ENCODE measurements at regions not wholly inside any gene's neighbourhood (a gene's known extent, or its start where the extent isn't known, plus 50 kb on each side); places are given as distances from the start of the nearest gene placed in this dataset.
"Not testable (repeated sequence)": the region's sequence is repeated elsewhere in the genome, so short reads cannot be mapped to it uniquely, and the experiment has no call there.

DNA sequence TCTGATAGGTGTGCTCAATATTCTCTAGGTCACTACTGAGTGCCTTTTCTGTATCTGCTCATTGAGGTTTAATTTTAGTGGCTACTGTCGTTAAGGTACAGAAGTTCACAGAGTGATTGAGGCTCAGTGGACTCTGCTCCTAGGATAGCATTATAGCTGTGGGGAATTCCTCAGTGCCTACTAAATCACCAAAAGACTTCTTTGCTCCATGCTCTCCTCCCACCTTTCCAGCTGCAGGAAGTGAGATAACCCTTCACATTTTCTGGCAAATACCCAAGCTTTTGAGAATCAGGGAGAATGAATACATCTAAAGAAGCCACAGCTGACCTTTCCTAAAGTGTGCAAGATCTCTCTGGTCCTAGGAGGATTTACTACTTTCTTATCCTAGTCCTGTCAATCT is 95.2 kb upstream of the FSIP2 start:
- Histone ChIP-seq H3K9ac (ENCODE audit: low read length) (no peak overlapping the region), H3K4me1 (ENCODE audit: control insufficient read depth, insufficient read depth, low read length) (no peaks in the 10 kb centered on the region), H3K4me3 (ENCODE audit: low read length) (no peak overlapping the region), H3K36me3 (ENCODE audit: control insufficient read depth, insufficient read depth, low read length, severe bottlenecking) (no peaks in the 10 kb centered on the region), H3K9me3 (ENCODE audit: control insufficient read depth, low read length) (no peaks in the 10 kb centered on the region), H3K27me3 (replicated peaks; ENCODE audit: control insufficient read depth, insufficient read depth, low read length) (no peaks in the 10 kb centered on the region)
- no peak for DNase-seq (ENCODE audit: low read depth)

DNA sequence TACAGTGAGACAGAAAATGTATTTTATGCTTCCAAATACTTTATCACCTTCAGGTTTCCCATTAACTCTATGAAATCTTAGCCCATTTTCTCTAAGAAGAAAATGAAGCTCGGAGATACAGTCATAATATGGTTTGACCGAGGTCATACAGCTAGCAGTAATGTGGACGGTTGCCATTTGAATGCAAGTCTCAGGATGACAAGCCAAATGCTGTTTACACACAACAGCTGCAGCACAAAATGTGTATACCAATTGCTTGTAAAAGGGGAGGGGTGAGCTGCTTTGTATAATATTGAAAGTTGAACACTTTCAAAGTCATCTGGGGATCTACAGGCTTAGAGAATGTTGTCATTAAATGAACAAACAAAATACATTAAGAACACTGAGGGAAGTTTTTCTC is 93.8 kb upstream of the FSIP2 start:
- Histone ChIP-seq H3K9ac (ENCODE audit: low read length) (no peak overlapping the region), H3K36me3 (ENCODE audit: control insufficient read depth, insufficient read depth, low read length, severe bottlenecking) (no peaks in the 10 kb centered on the region), H3K4me3 (ENCODE audit: low read length) (no peak overlapping the region), H3K9me3 (ENCODE audit: control insufficient read depth, low read length) (peaks cover 1% of the 10 kb centered on the region), H3K4me1 (ENCODE audit: control insufficient read depth, insufficient read depth, low read length) (no peaks in the 10 kb centered on the region), H3K27me3 (replicated peaks; ENCODE audit: control insufficient read depth, insufficient read depth, low read length) (no peaks in the 10 kb centered on the region)
- DNase-seq (ENCODE audit: low read depth), result peak; percentile 47

DNA sequence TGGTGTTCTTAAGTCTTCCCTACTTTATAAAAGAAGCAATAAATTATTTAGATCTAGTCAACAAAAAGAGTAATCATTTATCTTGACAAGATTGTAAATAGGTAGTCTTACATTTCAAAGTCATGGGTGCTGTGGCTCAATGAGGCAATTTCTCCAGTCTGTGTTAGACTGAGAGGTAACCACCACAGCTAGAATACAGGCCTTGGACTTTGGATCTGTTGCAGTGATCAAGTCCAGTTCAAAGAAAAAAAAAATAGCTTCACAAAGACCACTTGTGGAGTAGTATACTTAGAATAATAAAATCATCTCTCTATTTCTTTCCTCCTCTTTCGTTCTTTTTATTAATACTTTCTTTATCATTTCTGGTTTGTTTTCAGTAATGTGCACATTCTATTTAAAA is 93.1 kb upstream of the FSIP2 start:
- Histone ChIP-seq H3K36me3 (ENCODE audit: control insufficient read depth, insufficient read depth, low read length, severe bottlenecking) (no peaks in the 10 kb centered on the region), H3K4me3 (ENCODE audit: low read length) (no peak overlapping the region), H3K27me3 (replicated peaks; ENCODE audit: control insufficient read depth, insufficient read depth, low read length) (no peaks in the 10 kb centered on the region), H3K9ac (ENCODE audit: low read length) (no peak overlapping the region), H3K4me1 (ENCODE audit: control insufficient read depth, insufficient read depth, low read length) (no peaks in the 10 kb centered on the region), H3K9me3 (ENCODE audit: control insufficient read depth, low read length) (peaks cover 3% of the 10 kb centered on the region)
- no peak for DNase-seq (ENCODE audit: low read depth)

DNA sequence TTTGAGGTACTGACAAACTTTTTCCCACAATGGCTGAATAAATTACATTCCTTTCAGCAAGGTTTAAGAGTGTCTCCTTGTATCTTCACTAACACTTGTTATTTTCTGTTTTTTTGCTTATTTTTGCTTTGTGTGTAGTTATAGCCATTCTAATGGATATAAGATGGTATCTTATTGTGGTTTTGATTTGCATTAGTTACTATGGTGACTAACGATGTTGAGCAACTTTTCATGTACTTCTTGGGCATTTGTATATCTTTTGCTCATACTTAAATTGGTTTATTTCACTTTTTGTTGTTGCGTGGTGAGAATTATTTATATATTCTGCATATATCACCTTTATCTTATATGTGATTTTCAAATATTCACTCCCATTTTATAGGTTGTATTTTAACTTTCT is 79.9 kb upstream of the FSIP2 start:
- Histone ChIP-seq H3K9ac (ENCODE audit: low read length) (no peak overlapping the region), H3K4me3 (ENCODE audit: low read length) (no peak overlapping the region), H3K27me3 (replicated peaks; ENCODE audit: control insufficient read depth, insufficient read depth, low read length) (no peaks in the 10 kb centered on the region), H3K36me3 (ENCODE audit: control insufficient read depth, insufficient read depth, low read length, severe bottlenecking) (no peaks in the 10 kb centered on the region), H3K4me1 (ENCODE audit: control insufficient read depth, insufficient read depth, low read length) (no peaks in the 10 kb centered on the region), H3K9me3 (ENCODE audit: control insufficient read depth, low read length) (no peaks in the 10 kb centered on the region)
- DNase-seq (ENCODE audit: low read depth), result peak; percentile 67

DNA sequence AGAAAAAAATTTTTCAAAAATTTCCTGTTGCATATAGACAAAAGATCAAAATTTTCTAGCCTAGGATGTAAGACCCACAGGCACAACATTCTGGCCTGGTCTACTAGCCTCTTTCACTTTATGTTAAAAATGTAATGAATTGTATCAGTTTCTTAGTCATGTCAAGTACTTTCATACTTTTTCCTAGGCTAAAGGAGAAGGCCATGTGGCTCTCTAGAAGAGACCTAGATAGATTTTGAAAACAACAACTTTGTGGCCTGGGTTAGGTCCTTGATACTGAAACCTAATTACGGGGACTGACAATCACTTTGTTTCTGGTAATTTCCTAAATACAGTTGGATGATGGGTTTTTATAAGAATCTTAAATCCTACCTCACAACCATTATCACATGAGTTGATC is 74.8 kb upstream of the FSIP2 start:
- no peak for DNase-seq (ENCODE audit: low read depth)
- Histone ChIP-seq H3K9ac (ENCODE audit: low read length) (no peak overlapping the region), H3K27me3 (replicated peaks; ENCODE audit: control insufficient read depth, insufficient read depth, low read length) (no peaks in the 10 kb centered on the region), H3K4me3 (ENCODE audit: low read length) (no peak overlapping the region), H3K4me1 (ENCODE audit: control insufficient read depth, insufficient read depth, low read length) (no peaks in the 10 kb centered on the region), H3K36me3 (ENCODE audit: control insufficient read depth, insufficient read depth, low read length, severe bottlenecking) (no peaks in the 10 kb centered on the region), H3K9me3 (ENCODE audit: control insufficient read depth, low read length) (no peaks in the 10 kb centered on the region)

DNA sequence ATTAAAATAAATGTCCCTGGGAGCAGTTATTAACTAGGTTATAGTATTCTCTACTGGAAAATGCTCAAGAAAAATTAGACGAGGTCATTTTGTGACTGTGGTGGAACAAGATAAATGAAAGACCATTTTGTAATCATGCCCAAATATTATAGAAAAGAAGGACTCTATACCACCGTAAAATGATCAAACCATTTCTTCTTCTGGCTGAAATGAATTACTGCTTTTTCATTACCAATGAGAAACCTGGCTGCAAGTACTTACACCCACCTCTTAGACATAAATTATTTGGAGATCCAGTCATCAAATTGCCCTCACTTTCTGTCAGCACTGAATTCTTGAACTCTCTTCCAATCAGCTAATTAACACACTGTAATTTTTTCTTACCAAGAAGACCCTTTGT is 74.2 kb upstream of the FSIP2 start:
- no peaks in the 10 kb centered on the region for H3K27me3 ChIP-seq (replicated peaks; ENCODE audit: control insufficient read depth, insufficient read depth, low read length)
- no peaks in the 10 kb centered on the region for H3K9me3 ChIP-seq (ENCODE audit: control insufficient read depth, low read length)
- no peaks in the 10 kb centered on the region for H3K36me3 ChIP-seq (ENCODE audit: control insufficient read depth, insufficient read depth, low read length, severe bottlenecking)
- no peak overlapping the region for H3K4me3 ChIP-seq (ENCODE audit: low read length)
- H3K9ac ChIP-seq (ENCODE audit: low read length), result no peak overlapping the region
- no peak for DNase-seq (ENCODE audit: low read depth)
- H3K4me1 ChIP-seq (ENCODE audit: control insufficient read depth, insufficient read depth, low read length), result no peaks in the 10 kb centered on the region

DNA sequence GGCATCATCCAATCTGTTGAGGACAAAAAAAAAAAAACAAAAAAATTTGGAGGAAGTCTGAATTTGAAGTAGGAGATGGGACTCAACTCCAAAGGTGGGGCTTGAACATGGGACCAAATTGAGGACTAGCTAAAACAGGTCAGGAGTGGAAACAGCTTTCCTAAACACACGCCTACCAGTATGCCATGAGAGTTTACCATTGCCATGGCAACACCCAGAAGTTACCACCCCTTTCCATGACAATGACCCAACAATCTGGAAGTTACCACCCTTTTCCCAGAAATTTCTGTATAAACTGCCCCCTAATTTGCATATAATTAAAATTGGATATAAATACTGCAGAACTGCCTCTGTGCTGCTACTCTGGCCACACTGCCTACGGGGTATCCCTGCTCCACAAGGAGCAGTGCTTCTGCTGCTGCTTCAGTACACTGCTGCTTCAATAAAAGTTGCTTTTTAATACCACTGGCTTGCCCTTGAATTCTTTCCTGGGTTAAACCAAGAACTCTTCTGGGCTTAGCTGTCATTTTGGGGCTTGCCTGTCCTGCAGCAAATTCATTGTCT is 73.3 kb upstream of the FSIP2 start:
- Histone ChIP-seq H3K4me3 (ENCODE audit: low read length) (no peak overlapping the region), H3K4me1 (ENCODE audit: control insufficient read depth, insufficient read depth, low read length) (no peaks in the 10 kb centered on the region), H3K9me3 (ENCODE audit: control insufficient read depth, low read length) (no peaks in the 10 kb centered on the region), H3K27me3 (replicated peaks; ENCODE audit: control insufficient read depth, insufficient read depth, low read length) (no peaks in the 10 kb centered on the region), H3K9ac (ENCODE audit: low read length) (no peak overlapping the region), H3K36me3 (ENCODE audit: control insufficient read depth, insufficient read depth, low read length, severe bottlenecking) (no peaks in the 10 kb centered on the region)
- no peak for DNase-seq (ENCODE audit: low read depth)

DNA sequence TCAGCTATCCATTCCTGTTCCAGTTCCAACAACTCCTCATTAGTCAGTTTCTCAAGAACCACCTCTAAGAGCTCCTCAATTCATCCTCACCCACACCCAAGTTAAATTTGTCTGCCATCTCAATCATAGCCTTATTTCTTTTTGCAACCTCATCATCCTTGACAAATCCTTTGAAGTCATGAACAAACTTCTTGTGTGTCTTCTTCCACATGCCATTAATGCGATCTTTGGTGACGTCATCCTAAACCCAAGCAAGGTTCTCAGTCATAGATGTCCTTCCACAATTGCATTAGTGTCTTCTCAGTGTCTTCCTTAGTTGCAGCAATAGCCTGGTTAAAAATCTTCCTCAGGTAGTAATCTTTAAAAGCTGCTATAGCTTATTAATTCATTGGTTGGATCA is 71.2 kb upstream of the FSIP2 start:
- no peaks in the 10 kb centered on the region for H3K36me3 ChIP-seq (ENCODE audit: control insufficient read depth, insufficient read depth, low read length, severe bottlenecking)
- H3K9me3 ChIP-seq (ENCODE audit: control insufficient read depth, low read length), result no peaks in the 10 kb centered on the region
- H3K9ac ChIP-seq (ENCODE audit: low read length), result no peak overlapping the region
- DNase-seq (ENCODE audit: low read depth), result no peak
- no peaks in the 10 kb centered on the region for H3K4me1 ChIP-seq (ENCODE audit: control insufficient read depth, insufficient read depth, low read length)
- no peaks in the 10 kb centered on the region for H3K27me3 ChIP-seq (replicated peaks; ENCODE audit: control insufficient read depth, insufficient read depth, low read length)
- no peak overlapping the region for H3K4me3 ChIP-seq (ENCODE audit: low read length)

DNA sequence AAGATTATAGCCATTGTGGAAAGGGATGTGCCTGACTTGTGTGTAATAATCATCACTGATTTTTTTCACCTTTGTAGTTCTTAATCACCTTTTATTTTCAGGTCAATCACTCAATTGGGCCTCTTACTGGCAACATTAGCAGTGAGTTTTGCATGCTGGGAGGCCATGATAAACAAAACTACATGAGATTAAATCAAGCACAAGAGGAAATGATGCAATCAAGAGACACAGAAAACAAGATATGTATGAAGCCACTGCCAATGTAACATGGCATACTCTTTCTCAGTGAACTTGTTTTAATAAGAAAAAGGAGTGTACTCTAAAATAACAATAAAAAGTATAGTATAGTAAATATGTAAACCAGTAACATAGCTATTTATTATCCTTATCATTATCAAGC is 69.9 kb upstream of the FSIP2 start:
- DNase-seq (ENCODE audit: low read depth), result peak; percentile 22
- Histone ChIP-seq H3K9ac (ENCODE audit: low read length) (no peak overlapping the region), H3K9me3 (ENCODE audit: control insufficient read depth, low read length) (no peaks in the 10 kb centered on the region), H3K4me1 (ENCODE audit: control insufficient read depth, insufficient read depth, low read length) (no peaks in the 10 kb centered on the region), H3K36me3 (ENCODE audit: control insufficient read depth, insufficient read depth, low read length, severe bottlenecking) (no peaks in the 10 kb centered on the region), H3K27me3 (replicated peaks; ENCODE audit: control insufficient read depth, insufficient read depth, low read length) (no peaks in the 10 kb centered on the region), H3K4me3 (ENCODE audit: low read length) (no peak overlapping the region)

DNA sequence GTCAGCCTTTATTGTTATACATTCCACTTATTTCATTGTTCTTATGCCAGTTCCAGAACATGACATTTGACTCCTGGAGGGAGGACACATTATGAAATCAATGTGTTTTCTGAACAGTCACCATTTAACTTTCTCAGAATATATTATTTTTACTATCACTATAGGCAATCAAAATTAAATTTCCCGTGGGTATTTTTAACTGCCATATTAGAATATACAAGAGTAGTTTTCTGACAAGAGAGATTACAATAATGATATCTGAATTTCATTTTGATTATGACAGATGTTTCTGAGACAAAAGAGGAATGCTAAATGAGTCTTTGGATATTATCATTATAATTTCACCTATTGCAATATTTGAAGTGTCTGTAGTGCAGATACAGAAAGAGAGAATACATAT is 64.4 kb upstream of the FSIP2 start:
- Histone ChIP-seq H3K36me3 (ENCODE audit: control insufficient read depth, insufficient read depth, low read length, severe bottlenecking) (no peaks in the 10 kb centered on the region), H3K27me3 (replicated peaks; ENCODE audit: control insufficient read depth, insufficient read depth, low read length) (no peaks in the 10 kb centered on the region), H3K4me1 (ENCODE audit: control insufficient read depth, insufficient read depth, low read length) (no peaks in the 10 kb centered on the region), H3K9ac (ENCODE audit: low read length) (no peak overlapping the region), H3K4me3 (ENCODE audit: low read length) (no peak overlapping the region), H3K9me3 (ENCODE audit: control insufficient read depth, low read length) (no peaks in the 10 kb centered on the region)
- peak; percentile 16 for DNase-seq (ENCODE audit: low read depth)

DNA sequence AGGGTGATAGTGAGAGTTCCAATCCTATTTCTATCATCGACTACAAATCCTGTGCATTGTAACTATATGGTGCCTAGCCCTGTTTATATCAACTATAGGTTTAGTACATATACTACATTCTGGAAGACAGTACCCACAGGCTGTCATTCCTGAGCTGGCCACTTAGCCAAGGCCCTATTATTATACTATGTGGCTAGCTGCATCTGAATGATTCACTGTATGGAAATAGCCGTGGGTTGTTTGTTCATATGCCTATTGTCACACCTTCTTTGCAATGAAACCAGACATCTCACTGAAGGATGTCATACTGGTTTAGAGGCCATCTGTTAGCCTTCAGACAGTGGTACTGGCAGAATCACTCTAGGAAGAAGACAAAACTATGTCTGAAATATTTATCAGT is 62.3 kb upstream of the FSIP2 start:
- no peak overlapping the region for H3K9ac ChIP-seq (ENCODE audit: low read length)
- H3K36me3 ChIP-seq (ENCODE audit: control insufficient read depth, insufficient read depth, low read length, severe bottlenecking), result no peaks in the 10 kb centered on the region
- no peaks in the 10 kb centered on the region for H3K27me3 ChIP-seq (replicated peaks; ENCODE audit: control insufficient read depth, insufficient read depth, low read length)
- H3K4me3 ChIP-seq (ENCODE audit: low read length), result no peak overlapping the region
- no peaks in the 10 kb centered on the region for H3K9me3 ChIP-seq (ENCODE audit: control insufficient read depth, low read length)
- no peak for DNase-seq (ENCODE audit: low read depth)
- H3K4me1 ChIP-seq (ENCODE audit: control insufficient read depth, insufficient read depth, low read length), result no peaks in the 10 kb centered on the region

DNA sequence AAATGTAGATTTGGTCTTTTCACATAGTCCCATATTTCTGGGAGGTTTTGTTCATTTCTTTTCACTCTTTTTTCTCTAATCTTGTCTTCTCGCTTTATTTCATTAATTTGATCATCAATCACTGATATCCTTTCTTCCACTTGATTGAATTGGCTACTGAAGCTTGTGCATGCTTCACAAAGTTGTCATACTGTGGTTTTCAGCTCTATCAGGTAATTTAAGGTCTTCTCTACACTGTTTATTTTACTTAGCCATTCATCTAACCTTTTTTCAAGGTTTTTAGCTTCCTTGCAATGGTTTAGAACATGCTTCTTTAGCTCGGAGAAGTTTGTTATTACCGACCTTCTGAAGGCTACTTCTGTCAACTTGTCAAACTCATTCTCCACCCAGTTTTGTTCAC is 51.6 kb upstream of the FSIP2 start:
- not testable (repeated sequence) for H3K9ac ChIP-seq (ENCODE audit: low read length); H3K36me3 ChIP-seq (ENCODE audit: control insufficient read depth, insufficient read depth, low read length, severe bottlenecking); H3K4me3 ChIP-seq (ENCODE audit: low read length); H3K4me1 ChIP-seq (ENCODE audit: control insufficient read depth, insufficient read depth, low read length); H3K9me3 ChIP-seq (ENCODE audit: control insufficient read depth, low read length); H3K27me3 ChIP-seq (replicated peaks; ENCODE audit: control insufficient read depth, insufficient read depth, low read length); DNase-seq (ENCODE audit: low read depth)
